ENCODE measurements at regions not wholly inside any gene's neighbourhood (a gene's known extent, or its start where the extent isn't known, plus 50 kb on each side); places are given as distances from the start of the nearest gene placed in this dataset.

- TF ChIP-seq SUZ12 (IDR thresholded peaks at IDR 0.05; ENCODE audit: extremely low read depth, insufficient read depth, insufficient read length) (no peak), YY1 (IDR thresholded peaks at IDR 0.05; ENCODE audit: insufficient read depth, insufficient read length) (no peak)
These were observed 96.8 kb upstream of the SOX2 start for GRCh38 chr3:181614878-181615277.

Measured in NT2/D1 (cell line).